DMS79 treated with DMSO at 0.1 percent for 48 hours (cell line): ENCODE measurements at regions not wholly inside any gene's neighbourhood (a gene's known extent, or its start where the extent isn't known, plus 50 kb on each side); places are given as distances from the start of the nearest gene placed in this dataset.
A peak's percentile ranks its signal among the peaks of the same experiment; 100 is the strongest.

ENCODE experiments used
- DNase-seq: peaks from one replicate; lab custom pipeline; 2025; lab: John Stamatoyannopoulos, UW

GRCh38 chr2:181190711-181191110 is 210.3 kb downstream of the UBE2E3 start:
- DNase-seq: no peak

DNA sequence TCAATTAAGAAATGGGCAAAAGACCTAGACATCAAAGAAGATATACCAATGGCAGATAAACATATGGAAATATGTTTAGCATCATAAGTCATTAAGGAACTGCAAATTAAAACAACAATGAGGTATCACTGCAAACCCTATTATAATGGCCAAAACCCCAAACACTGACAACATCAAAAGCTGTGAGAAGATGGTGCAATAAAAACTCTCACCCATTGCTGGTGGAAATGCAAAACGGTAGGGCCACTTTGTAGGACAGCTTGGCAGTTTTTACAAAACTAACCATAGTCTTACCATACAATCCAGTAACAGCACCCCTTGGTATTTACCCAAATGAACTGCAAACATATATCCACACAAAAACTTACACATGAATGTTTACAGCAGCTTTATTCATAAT is 213.1 kb downstream of the UBE2E3 start:
- DNase-seq: no peak

- DNase-seq: no peak
Observed at GRCh38 chr2:181196401-181196800, 216.0 kb downstream of the UBE2E3 start.

DNA sequence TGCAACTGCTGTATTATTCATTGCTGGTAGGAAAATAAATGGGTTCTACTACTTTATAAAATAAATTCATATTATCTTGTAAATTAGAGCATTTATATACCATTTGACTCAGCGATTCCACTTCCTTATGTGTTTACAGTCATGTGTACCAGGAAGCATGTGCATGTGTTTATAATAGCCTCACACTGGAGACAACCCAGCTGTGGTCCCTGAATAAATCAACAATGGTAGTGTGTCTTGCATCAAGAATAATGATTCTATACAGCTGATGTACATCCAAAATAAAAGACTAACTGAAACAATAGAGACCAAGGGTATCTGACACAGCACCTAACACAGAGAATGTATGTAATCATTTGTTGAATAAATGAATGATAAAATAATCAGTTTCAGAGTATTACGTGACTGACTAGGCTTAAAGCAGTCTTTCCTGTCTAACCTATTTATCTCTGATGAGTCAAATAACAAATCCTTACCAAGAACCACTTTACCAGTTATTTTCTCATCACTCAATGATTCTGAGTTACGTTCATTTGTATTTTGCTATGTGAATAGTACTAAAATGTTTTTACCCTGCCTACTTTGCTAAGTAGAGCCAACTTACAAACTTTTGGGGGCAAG is 216.8 kb downstream of the UBE2E3 start:
- no peak for DNase-seq

DNA sequence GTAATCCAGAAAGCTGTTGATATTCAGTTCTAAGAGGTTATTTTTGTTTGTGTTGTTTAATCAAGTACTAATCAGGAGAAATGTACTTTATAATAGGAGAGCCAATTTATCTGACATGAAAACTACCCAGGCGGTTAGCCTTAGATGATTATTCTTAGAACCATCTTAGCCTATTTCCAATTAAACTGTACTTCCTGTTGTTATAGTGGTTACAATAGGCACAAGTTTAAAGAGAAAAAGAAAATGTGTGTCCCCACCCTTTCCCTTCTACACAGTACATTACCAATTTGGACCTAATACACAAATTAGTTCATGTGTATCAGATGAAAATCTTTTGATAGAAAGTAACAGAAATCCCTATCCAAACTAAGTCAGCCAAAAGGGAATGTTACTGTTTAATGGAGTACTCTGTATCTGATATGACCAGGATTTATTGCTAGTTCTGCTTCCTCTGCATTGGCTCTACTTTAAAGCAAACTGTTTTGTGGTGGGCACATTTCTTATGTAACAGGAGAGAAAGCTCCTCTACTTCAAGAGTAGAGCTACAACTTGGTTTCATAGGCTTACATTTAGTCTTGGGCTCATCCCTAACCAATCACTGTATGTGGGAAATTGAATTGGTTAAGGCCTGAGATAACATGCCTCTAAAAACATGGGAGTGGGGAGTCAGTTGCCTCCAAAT is 217.9 kb downstream of the UBE2E3 start:
- no peak for DNase-seq

DNA sequence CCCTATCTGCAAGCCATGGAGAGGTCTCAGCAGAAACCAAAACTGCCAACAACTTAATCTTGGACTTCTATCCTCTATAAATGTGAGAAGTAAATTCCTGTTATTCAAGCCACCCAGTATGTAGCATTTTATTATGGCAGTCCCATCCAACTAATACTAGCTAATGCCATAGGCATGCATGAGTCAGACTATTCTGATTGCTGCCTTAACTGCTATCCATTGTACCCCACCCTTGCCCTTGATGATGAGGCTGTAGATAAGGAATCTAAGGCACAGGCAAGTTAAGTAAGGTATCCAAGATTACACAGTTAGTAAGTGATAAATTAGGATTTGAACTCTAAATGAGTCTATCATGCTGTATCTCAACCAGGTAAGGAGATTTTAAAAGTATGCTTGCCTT is 223.0 kb downstream of the UBE2E3 start:
- no peak for DNase-seq

GRCh38 chr2:181203916-181204315 is 223.5 kb downstream of the UBE2E3 start:
- no peak for DNase-seq

- no peak for DNase-seq
Observed at GRCh38 chr2:181218401-181218821, 238.0 kb downstream of the UBE2E3 start.

- DNase-seq: no peak
Observed at GRCh38 chr2:181223234-181223633, 234.0 kb upstream of the ITGA4 start.

- DNase-seq: no peak
Observed at GRCh38 chr2:181224866-181225265, 232.3 kb upstream of the ITGA4 start.

GRCh38 chr2:181228661-181229060 is 228.5 kb upstream of the ITGA4 start:
- no peak for DNase-seq

GRCh38 chr2:181231151-181231550 is 226.0 kb upstream of the ITGA4 start:
- no peak for DNase-seq

- no peak for DNase-seq
Observed at GRCh38 chr2:181231886-181232621, 225.1 kb upstream of the ITGA4 start.

GRCh38 chr2:181234487-181234891 is 222.7 kb upstream of the ITGA4 start:
- DNase-seq: peak; percentile 99

DNA sequence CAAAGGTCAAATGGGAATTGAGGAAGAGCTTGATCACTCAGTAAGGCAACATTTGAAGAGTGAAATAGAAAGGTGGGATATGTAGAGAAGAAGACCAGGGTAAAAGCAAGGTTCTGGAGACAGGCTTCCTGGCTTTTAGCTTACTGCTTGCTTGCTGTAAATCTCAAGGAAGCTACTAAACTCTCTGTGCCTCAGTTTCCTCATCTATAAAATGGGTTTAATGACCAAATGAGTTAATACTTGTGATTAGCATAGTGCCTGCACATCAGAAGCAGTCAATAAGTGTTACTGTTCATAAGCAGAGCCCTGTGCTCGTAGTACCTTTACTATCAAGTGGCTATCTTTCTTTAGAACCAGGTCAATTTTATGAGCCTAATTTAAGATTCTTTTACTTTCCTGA is 222.2 kb upstream of the ITGA4 start:
- no peak for DNase-seq

- no peak for DNase-seq
Observed at GRCh38 chr2:181235683-181236459, 221.3 kb upstream of the ITGA4 start.

DNA sequence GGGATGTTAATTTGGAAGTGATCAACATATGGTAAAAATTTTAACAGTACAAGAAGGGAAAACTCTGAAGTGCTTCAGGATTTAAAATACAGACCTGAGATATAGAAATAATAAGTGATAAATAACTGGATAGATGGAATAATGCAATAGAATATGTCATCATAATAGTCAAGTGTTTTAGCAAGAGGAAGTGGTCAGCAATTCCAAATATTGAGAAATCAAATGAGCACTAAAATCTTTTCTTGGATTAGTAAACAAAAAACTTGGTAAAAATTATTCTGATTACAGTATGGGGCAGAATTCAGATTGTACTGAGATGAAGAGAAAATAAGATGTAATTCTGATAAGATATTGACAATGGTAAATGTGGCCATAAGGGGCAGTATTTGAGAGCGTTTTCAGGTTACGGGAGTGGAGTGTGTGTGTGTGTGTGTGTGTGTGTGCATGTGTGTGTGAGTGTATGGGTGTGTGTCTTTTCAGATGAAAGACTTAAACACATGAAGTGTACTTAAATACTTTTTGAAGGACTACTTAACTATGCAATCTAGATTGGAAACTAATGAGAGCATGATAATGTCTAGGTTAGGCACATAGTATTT is 217.9 kb upstream of the ITGA4 start:
- peak; percentile 50 for DNase-seq

DNA sequence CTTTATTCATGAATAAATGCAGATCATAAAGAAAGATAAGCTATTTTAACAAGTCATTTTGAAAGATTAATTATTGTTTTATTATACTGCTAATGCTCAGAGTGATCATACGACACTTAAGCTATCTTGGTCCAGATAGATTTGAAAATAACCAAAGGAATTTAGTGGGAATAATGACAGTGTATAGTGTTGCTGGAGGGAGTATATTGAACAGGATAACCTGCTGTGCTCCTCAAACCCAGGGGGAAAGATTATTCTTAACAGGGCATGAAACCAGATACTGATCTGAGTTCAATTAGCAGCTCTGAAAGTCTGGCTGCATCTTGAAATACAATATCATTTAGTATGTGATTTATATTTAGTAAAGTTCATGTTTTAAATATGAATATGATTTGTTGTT is 216.3 kb upstream of the ITGA4 start:
- DNase-seq: no peak

GRCh38 chr2:181241366-181241765 is 215.8 kb upstream of the ITGA4 start:
- no peak for DNase-seq

DNA sequence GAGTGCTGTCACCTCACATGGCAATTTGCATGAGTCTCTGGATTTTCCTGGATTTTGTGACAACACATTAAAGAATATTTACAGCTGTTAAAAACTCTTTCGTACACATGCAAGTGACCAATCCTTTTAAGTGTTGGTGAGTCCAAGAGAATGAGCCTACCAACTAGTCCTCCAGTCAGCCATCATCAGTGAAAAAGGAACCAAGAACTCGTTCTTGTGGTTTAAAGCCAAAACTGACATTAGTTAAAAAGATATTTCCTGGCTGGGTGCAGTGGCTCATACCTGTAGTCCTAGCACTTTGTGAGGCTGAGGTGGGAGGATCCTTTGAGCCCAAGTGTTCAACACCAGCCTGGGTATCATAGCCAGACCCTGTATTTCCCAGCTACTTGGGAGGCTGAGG is 215.4 kb upstream of the ITGA4 start:
- DNase-seq: no peak

DNA sequence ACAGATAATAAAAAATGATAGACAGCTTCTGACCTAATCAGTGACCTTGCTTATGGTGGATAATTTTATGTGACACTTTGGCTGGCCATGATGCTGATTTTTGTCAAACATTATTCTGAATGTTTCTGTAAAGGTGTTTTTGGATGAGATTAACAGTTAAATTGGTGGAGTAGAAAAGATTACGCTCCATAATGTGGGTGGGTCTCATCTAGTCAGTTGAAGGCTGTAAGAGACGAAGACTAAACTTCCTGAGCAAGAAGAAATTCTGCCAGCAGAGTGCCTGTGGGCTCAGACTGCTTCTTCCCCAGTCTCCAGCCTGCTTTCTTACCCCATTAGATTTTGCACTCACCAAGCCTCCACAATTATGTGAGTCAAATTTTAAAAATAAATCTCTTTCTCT is 214.9 kb upstream of the ITGA4 start:
- no peak for DNase-seq

DNA sequence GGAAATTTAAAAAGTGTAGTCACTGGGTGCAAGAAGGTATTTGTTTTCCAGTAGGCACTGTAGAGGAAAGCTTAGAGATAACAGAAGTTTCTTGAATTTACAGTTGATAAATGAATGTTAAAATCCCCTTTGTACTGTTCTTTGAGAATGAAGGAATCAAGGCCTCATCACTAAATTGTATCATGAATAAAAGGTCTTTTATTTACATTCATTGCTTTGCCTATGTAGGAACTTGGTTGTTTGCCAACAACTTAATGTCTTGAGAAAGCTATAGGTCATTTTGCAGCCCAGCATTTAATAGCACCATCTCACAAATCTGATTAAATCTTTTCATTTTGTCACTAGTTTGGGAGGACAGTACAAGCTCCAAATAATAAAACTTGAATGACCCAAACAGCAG is 213.9 kb upstream of the ITGA4 start:
- no peak for DNase-seq
